Caco-2 (cell line): ENCODE measurements at regions not wholly inside any gene's neighbourhood (a gene's known extent, or its start where the extent isn't known, plus 50 kb on each side); places are given as distances from the start of the nearest gene placed in this dataset.
"Not testable (repeated sequence)": the region's sequence is repeated elsewhere in the genome, so short reads cannot be mapped to it uniquely, and the experiment has no call there.

Experiments used
- BruUV-seq: library from RNA; stranded (reverse); fragments of 400-500 nt; replicated peaks from 2 replicates; lab custom pipeline; 2021; lab: Mats Ljungman, UMichigan
- CTCF ChIA-PET: fragments of 300-600 bp; sonication (Branson Sonifier 250); formaldehyde crosslinking; loops from one replicate; lab custom pipeline; 2022; ENCODE audit warnings: antibody characterized with exemption; lab: Charles Lee
- POLR2A ChIA-PET: fragments of 300-600 bp; sonication (Branson Sonifier 250); formaldehyde crosslinking; loops from one replicate; lab custom pipeline; 2022; ENCODE audit warnings: antibody characterized with exemption; lab: Charles Lee
- DNase-seq, 2 experiments: peaks; one replicate each; pipeline versions ENCODE4 v3.0.0 to v3.0.0-alpha.2; 2020 to 2022
- H3K27me3 ChIP-seq: replicated peaks from 2 replicates; pipeline ENCODE4 v1.6.0; 2011; ENCODE audit warnings: low read length; ENCODE audit not compliant: control insufficient read depth, insufficient read depth
- H3K36me3 ChIP-seq: 2 replicates; pipeline ENCODE4 v1.5.1; 2011; ENCODE audit warnings: low read length; ENCODE audit not compliant: control insufficient read depth, insufficient read depth
- H3K4me1 ChIP-seq: fragments of 250-450 bp; sonication (Bioruptor Pico); 2 replicates; pipeline ENCODE4 v1.5.1; 2020; ENCODE audit warnings: mild to moderate bottlenecking
- H3K4me3 ChIP-seq: 2 replicates; pipeline ENCODE4 v1.5.1; 2011; ENCODE audit warnings: low read depth, mild to moderate bottlenecking, control low read depth, low read length
- H3K9me3 ChIP-seq: fragments of 250-450 bp; sonication (Bioruptor Pico); 2 replicates; pipeline ENCODE4 v1.5.1; 2020; ENCODE audit warnings: mild to moderate bottlenecking, moderate library complexity
- H3K27ac Mint-ChIP-seq: one replicate; pipeline ENCODE4 v1.8.0; 2022; ENCODE audit warnings: mixed read lengths; ENCODE audit not compliant: unreplicated experiment
- H3K27me3 Mint-ChIP-seq: one replicate; pipeline ENCODE4 v1.8.0; 2022; ENCODE audit warnings: mixed read lengths; ENCODE audit not compliant: insufficient read depth, unreplicated experiment
- H3K36me3 Mint-ChIP-seq: one replicate; pipeline ENCODE4 v1.8.0; 2022; ENCODE audit warnings: mild to moderate bottlenecking, mixed read lengths; ENCODE audit not compliant: insufficient read depth, unreplicated experiment
- H3K4me1 Mint-ChIP-seq: one replicate; pipeline ENCODE4 v1.8.0; 2022; ENCODE audit warnings: low read depth, mixed read lengths; ENCODE audit not compliant: unreplicated experiment
- H3K4me3 Mint-ChIP-seq: one replicate; pipeline ENCODE4 v1.8.0; 2022; ENCODE audit warnings: mild to moderate bottlenecking, moderate library complexity, mixed read lengths; ENCODE audit not compliant: unreplicated experiment
- H3K9me3 Mint-ChIP-seq: one replicate; pipeline ENCODE4 v1.8.0; 2022; ENCODE audit warnings: mixed read lengths; ENCODE audit not compliant: unreplicated experiment
- intact Hi-C: fragments of 100-400 bp; cut with micrococcal nuclease; formaldehyde crosslinking; loops from one replicate; pipeline ENCODE4 v1.10.0; 2022; ENCODE audit not compliant: unreplicated experiment
- TF ChIP-seq, protein P1 (sequence below), 2 experiments: fragments of 200-600 bp in 1 of 2; IDR thresholded peaks; 1 replicate in 1 of 2; 2 replicates in 1 of 2; pipeline versions ENCODE4 v1.5.1 to v1.8.0; 2011 to 2022; ENCODE audit warnings: antibody characterized with exemption in 1 of 2, control low read depth in 1 of 2, inconsistent platforms in 1 of 2, low read depth in 1 of 2, low read length in 1 of 2, mild to moderate bottlenecking in 1 of 2, moderate library complexity in 1 of 2; ENCODE audit not compliant: insufficient read depth in 1 of 2, severe bottlenecking in 1 of 2, unreplicated experiment in 1 of 2

DNA sequence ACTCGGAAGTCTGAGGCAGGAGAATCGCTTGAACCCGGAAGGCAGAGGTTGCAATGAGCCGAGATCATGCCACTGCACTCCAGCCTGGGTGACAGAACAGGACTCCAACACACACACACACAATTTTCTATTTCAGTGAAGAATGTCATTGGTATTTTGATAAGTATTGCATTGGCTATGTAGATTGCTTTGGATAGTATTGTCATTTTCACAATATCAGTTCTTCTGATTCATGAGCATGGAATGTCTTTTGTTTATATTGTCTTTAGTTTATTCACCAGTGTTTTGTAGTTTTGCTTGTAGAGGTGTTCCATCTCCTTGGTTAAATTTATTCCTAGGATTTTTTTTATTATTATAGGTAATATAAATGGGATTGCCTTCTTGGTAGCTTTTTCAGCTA, 693.4 kb upstream of the SYT4 start:
- Histone ChIP-seq H3K4me1 (no peaks in the 10 kb centered on the region), H3K27me3 (no peaks in the 10 kb centered on the region), H3K4me3 (no peak overlapping the region), H3K36me3 (no peaks in the 10 kb centered on the region), H3K9me3 (no peaks in the 10 kb centered on the region)
- no TSS peak for BruUV-seq
- POLR2A ChIA-PET: no interaction called here
- no peak for DNase-seq
- Mint-ChIP-seq H3K9me3 (no peaks in the 10 kb centered on the region), H3K4me1 (no peaks in the 10 kb centered on the region), H3K27me3 (no peaks in the 10 kb centered on the region), H3K27ac (no peak overlapping the region), H3K36me3 (no peaks in the 10 kb centered on the region), H3K4me3 (no peak overlapping the region)
- CTCF ChIA-PET: no interaction called here
- TF ChIP-seq, protein P1, sequence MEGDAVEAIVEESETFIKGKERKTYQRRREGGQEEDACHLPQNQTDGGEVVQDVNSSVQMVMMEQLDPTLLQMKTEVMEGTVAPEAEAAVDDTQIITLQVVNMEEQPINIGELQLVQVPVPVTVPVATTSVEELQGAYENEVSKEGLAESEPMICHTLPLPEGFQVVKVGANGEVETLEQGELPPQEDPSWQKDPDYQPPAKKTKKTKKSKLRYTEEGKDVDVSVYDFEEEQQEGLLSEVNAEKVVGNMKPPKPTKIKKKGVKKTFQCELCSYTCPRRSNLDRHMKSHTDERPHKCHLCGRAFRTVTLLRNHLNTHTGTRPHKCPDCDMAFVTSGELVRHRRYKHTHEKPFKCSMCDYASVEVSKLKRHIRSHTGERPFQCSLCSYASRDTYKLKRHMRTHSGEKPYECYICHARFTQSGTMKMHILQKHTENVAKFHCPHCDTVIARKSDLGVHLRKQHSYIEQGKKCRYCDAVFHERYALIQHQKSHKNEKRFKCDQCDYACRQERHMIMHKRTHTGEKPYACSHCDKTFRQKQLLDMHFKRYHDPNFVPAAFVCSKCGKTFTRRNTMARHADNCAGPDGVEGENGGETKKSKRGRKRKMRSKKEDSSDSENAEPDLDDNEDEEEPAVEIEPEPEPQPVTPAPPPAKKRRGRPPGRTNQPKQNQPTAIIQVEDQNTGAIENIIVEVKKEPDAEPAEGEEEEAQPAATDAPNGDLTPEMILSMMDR (IDR thresholded peaks at IDR 0.05; ENCODE audit: insufficient read depth in 1 of 2, low read depth in 1 of 2, low read length in 1 of 2, severe bottlenecking in 1 of 2, unreplicated experiment in 1 of 2): no peak
- intact Hi-C loops: no loop called here

DNA sequence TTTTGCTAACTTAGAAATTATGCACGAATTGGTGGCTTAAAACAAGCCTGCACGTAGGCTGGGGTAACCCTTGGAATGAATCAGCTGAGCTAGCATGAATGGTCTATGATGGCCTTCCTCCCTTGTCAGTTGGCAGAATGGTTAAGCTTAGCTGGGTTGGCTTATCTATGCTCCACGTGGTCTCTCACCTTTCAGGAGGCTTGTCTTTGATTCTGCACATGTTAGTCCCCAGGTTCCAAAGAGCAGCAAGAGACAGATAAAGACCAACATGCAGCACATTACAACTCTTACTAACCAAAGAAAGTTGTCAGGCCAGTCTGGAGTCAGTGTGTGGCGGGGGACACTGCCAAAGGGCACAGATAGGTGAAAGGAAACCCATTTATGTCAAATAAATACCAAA, 700.9 kb upstream of the SYT4 start:
- intact Hi-C loops: no loop called here
- H3K36me3 ChIP-seq: no peaks in the 10 kb centered on the region
- no peaks in the 10 kb centered on the region for H3K27me3 ChIP-seq
- Mint-ChIP-seq H3K4me1 (no peaks in the 10 kb centered on the region), H3K27me3 (no peaks in the 10 kb centered on the region), H3K36me3 (no peaks in the 10 kb centered on the region), H3K4me3 (no peak overlapping the region), H3K27ac (no peak overlapping the region), H3K9me3 (no peaks in the 10 kb centered on the region)
- TF ChIP-seq, protein P1 (IDR thresholded peaks at IDR 0.05; ENCODE audit: insufficient read depth in 1 of 2, low read depth in 1 of 2, low read length in 1 of 2, severe bottlenecking in 1 of 2, unreplicated experiment in 1 of 2): no peak
- CTCF ChIA-PET: no interaction called here
- no TSS peak for BruUV-seq
- no peaks in the 10 kb centered on the region for H3K9me3 ChIP-seq
- POLR2A ChIA-PET: no interaction called here
- H3K4me1 ChIP-seq: no peaks in the 10 kb centered on the region
- no peak overlapping the region for H3K4me3 ChIP-seq
- no peak for DNase-seq

DNA sequence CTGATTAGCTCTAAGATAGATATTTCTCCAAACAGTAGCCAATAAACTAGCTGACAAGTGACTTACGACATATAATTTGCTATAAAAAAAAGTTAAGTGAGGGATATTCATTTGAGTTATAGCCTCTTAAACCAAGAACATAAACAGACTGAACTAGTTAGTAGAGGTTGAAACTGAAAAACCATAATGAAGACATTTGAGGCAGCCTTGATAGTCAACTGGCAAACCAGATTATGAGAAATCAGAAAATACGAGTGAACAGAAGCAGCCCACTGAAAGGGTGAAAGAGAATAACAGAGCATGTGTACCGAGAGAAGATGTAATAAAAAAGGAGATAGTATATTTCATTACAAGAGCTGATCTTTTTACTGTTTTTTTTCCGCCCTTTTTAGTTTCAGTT, 698.1 kb upstream of the SETBP1 start:
- POLR2A ChIA-PET: no interaction called here
- TF ChIP-seq, protein P1 (IDR thresholded peaks at IDR 0.05; ENCODE audit: insufficient read depth in 1 of 2, low read depth in 1 of 2, low read length in 1 of 2, severe bottlenecking in 1 of 2, unreplicated experiment in 1 of 2): no peak
- no TSS peak for BruUV-seq

DNA sequence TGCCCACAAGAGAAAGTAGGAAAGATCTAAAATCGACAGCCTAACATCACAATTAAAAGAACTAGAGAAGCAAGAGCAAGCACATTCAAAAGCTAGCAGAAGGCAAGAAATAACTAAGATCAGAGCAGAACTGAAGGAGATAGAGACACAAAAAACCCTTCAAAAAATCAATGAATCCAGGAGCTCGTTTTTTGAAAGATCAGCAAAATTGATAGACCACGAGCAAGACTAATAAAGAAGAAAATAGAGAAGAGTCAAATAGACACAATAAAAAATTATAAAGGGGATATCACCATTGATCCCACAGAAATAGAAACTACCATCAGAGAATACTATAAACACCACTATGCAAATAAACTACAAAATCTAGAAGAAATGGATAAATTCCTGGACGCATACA, 693.6 kb upstream of the SETBP1 start:
- H3K36me3 ChIP-seq, BruUV-seq, intact Hi-C loops, H3K9me3 Mint-ChIP-seq, H3K4me3 ChIP-seq, H3K27me3 Mint-ChIP-seq, DNase-seq, CTCF ChIA-PET, POLR2A ChIA-PET, H3K27ac Mint-ChIP-seq, H3K4me1 Mint-ChIP-seq, H3K4me1 ChIP-seq, H3K27me3 ChIP-seq, H3K36me3 Mint-ChIP-seq, H3K9me3 ChIP-seq, H3K4me3 Mint-ChIP-seq: not testable (repeated sequence)

More for the DNA sequence above, 698.1 kb upstream of the SETBP1 start:
- no peaks in the 10 kb centered on the region for H3K27me3 ChIP-seq
- H3K4me3 ChIP-seq: no peak overlapping the region
- no peak for DNase-seq
- no peaks in the 10 kb centered on the region for H3K4me1 ChIP-seq
- CTCF ChIA-PET: no interaction called here
- H3K9me3 ChIP-seq: no peaks in the 10 kb centered on the region
- intact Hi-C loops: no loop called here
- H3K36me3 ChIP-seq: no peaks in the 10 kb centered on the region
- Mint-ChIP-seq H3K36me3 (no peaks in the 10 kb centered on the region), H3K4me1 (no peaks in the 10 kb centered on the region), H3K27ac (no peak overlapping the region), H3K9me3 (no peaks in the 10 kb centered on the region), H3K4me3 (no peak overlapping the region), H3K27me3 (no peaks in the 10 kb centered on the region)
